HG03045 (cell line): ENCODE measurements at regions not wholly inside any gene's neighbourhood (a gene's known extent, or its start where the extent isn't known, plus 50 kb on each side); places are given as distances from the start of the nearest gene placed in this dataset.

Source experiments
- ATAC-seq: cut with Tn5 transposase; IDR thresholded peaks from one replicate; pipeline ENCODE4 v1.9.1; 2021; ENCODE audit warnings: mild to moderate bottlenecking, moderate library complexity; ENCODE audit not compliant: unreplicated experiment

DNA sequence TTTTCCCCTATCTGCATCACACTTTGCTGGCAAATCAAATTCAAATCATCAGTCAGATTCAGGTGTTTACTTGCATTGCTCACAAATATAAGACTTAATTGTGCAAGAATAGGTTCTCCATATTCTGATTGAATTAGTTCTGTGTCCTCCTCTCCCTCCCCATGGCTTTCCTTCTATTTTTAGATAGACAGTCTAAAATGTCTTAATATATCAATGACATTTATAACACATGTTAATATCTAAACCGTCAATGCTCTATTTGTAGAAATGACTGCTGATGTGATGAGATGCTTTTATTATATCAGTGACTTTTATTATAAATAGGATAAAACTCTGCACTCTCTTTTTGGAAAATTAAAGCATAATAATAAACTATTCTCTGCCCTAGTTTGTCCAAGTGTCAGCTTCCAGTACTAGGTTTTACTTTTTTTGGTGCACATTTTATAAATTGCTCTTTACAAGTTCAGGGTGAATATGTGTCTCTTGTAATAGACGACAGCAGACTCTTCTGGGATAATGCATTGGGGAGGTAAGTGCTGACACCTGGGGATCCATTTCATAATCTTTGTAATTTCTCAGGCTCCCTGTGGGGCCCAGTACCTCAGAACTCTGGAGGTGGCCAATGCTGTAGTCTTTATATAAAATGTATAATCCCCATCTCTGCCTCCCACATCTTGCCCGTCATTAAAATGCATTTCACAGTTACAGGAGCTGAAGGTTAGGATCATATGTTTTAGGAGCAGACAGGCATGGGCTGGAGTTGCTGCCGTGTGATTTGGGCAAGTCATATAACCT is 321.5 kb downstream of the BRINP1 start:
- no peak for ATAC-seq

DNA sequence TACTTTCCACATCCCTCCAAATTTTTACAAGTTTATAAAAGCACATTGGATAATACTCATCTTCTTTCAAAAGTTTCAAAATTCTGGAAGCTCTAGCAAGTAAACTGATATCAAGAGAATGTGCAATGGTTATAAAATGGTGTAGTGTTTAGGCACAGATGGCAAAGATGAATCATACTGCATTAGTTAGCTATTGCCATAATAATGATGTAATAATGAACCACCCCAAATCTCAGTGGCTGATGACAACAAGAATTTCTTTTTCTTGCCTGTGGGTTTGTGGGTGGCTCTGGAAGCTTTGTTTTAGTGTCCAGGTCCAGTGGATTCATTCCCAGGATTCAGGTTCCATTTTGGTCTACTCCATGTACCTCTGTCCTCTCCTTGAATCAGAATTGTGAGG is 319.0 kb downstream of the BRINP1 start:
- no peak for ATAC-seq

- ATAC-seq = no peak
These were observed 316.8 kb downstream of the BRINP1 start for GRCh38 chr9:119052339-119053030.

GRCh38 chr9:119053070-119053469 is 316.2 kb downstream of the BRINP1 start:
- no peak for ATAC-seq

- ATAC-seq = no peak
These were observed 308.4 kb downstream of the BRINP1 start for GRCh38 chr9:119060629-119061385.

DNA sequence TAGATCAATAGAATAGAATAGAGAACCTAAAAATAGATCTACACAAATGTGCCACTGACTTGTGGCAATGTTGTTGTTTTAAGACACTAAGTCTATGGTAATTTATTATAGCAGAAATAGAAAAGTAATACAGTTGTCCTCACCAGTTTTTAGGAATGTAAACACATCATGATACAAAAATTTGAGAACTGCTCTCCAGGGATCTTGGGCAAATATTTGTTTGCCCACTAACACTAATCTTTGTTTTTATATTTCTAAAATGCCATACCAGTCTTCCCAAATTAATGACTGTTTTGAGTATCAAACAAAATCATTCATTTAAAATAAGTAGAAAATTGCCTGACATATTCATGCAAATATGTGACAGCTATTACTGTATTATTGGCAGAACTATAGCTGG is 297.6 kb downstream of the BRINP1 start:
- ATAC-seq = no peak

DNA sequence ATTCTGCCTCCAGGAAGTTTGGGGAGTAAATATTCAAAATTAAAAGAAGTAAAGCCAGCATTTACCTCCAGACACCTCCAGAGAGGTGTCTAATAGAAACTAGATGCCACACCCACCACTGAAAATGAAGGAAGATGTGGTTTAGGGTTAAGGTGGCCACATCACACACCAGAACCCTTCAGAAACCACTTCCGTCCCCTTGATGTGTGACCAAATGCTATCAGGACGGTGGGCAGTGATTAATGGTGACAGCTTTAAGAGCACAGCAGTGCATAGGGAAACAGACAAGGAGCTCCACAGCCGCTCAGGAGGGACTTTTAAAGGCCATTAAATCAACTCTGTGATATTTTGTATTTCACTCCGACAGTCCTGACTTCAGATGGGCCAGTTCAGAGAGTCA is 295.2 kb downstream of the BRINP1 start:
- no peak for ATAC-seq

DNA sequence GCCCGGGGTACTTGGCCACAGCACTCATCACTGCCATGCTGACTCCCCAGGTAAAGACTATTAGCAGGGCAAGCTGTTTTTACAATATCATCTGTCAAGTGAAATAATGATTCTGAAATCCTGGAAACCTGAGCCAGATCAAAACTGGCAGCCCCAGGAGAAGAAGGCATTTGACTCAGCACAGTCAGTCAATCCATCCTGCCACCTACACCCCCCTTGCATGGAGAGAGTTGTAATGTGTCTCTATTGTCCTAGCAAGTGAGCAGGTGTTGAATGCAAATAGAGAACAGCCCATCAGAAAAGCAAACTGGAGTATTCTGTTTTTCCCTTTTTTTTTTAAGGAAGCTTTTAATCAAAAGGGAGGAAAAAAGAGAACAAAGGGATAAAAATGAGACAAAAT is 291.2 kb downstream of the BRINP1 start:
- ATAC-seq = no peak

DNA sequence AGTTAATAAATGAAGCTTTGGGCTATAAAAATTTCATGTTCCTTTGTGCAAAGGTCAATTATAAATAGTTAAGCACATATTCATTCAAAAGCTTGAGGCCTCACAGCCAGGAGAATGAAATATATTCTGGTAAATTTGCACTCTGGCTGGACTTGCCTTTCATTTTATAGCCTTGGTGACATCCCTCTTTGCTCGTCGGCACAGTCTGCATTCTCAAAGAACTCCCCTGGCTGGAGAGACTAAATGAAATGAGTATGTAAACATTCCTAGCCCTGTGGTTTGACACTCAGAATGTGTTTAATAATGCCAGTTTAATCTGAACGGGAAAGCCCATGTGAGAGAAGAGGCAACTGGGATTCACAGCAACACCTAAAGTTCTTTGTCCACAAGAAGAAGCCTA is 285.6 kb downstream of the BRINP1 start:
- ATAC-seq = no peak

GRCh38 chr9:119086590-119086989 is 282.6 kb downstream of the BRINP1 start:
- no peak for ATAC-seq

DNA sequence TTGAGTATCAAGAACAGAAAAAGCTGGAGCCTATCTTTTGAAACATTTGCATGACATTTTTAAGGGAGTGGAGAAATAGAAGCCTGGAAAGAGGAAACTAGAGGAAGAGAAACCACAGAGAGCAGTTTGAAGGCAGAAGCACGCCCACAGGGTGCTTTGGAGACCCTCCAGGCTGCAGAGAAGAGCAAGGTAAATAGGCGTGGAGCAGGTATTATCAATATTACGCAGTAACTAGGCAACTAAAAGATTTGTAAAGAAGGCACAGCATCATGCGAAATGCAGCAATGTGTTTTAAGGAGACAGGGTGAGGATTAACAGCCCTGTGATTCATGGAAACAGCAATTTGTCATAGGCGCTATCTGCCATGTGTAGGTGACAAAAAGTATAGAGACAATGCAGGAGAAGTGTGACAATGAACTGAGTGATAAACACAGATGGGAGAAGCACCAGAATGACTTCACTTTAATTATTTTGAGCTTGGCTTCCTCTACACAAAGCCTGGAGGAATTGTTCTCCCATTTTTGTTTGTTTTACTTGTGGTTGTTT is 281.2 kb downstream of the BRINP1 start:
- no peak for ATAC-seq

- no peak for ATAC-seq
These were observed 278.2 kb downstream of the BRINP1 start for GRCh38 chr9:119091074-119091473.

DNA sequence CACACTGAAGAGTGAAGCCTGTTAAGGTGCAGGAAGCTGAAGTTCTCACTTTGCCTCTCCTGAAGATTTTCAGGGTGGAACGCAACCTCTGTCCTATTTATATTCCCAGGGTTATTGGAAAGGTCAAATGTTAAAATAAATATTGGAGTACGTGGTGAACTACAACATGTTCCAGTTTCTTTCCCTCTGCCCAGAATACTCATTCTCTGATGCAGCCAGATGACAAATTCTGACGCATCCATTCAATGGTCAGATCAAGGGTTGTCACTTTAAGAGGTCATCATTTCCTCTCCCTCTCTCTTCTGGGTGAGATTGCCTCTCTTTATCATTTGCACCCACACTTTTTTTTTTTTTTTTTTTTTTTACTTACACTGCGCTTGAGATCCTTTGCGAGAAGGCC is 277.1 kb downstream of the BRINP1 start:
- no peak for ATAC-seq

DNA sequence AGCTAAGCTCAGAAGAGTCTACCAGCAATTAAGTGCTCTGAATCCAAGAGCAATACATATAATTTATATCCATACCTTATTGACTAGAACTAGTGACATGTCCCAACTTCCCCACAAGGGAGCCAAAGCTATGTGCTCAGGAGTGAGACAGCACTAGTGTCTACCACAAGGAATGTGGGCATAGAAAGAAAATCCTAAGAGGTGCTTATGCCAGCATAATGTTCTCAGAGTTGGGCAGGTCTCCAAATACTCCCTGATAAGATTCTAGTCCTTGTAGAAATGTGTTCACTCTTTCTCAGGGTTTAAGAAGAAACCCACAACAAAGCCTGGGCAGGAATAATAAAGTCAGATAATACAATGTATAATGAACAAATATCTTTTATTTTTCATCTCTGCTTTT is 275.1 kb downstream of the BRINP1 start:
- ATAC-seq = no peak

GRCh38 chr9:119095072-119095471 is 274.2 kb downstream of the BRINP1 start:
- no peak for ATAC-seq

DNA sequence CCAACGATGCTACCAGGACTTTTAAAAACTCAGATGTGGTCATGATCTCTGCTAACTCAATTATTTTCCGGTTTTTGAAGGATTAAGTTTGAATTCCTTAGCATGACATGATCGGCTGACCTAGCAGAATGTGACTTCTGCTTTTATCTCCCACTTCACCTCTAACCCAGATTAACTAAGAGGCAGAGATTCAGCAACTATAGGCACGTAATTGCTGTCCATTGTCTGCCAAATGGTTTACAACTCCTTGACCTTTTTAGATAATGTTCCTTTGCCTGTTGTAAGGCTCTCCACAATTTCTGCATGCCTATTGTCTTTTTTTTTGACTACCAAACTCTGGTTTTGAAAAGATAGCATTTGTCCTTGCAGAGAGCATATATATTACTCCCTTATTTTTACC is 268.2 kb downstream of the BRINP1 start:
- ATAC-seq = no peak

GRCh38 chr9:119114681-119115080 is 254.6 kb downstream of the BRINP1 start:
- no peak for ATAC-seq
